B cell (primary cell): ENCODE measurements at regions not wholly inside any gene's neighbourhood (a gene's known extent, or its start where the extent isn't known, plus 50 kb on each side); places are given as distances from the start of the nearest gene placed in this dataset.

ENCODE experiments used
- ATAC-seq: fragments of 200-7000 bp; cut with Tn5 transposase; one replicate; pipeline ENCODE4 v1.10.0; 2021; ENCODE audit warnings: low read depth, mild to moderate bottlenecking, moderate number of reproducible peaks, moderate library complexity
- CTCF ChIA-PET: fragments of 350-600 bp; sonication (Branson Sonifier 250); formaldehyde crosslinking; loops from one replicate; lab custom pipeline; 2021; ENCODE audit warnings: antibody characterized with exemption, inconsistent platforms; lab: Charles Lee
- POLR2A ChIA-PET: fragments of 350-600 bp; sonication (Branson Sonifier 250); formaldehyde crosslinking; loops from one replicate; lab custom pipeline; 2021; ENCODE audit warnings: antibody characterized with exemption; lab: Charles Lee
- DNase-seq: peaks from one replicate; pipeline ENCODE4 v3.0.0; 2013
- H2AFZ ChIP-seq: 2 replicates; pipeline ENCODE4 v1.6.1; 2012; ENCODE audit warnings: mild to moderate bottlenecking, low read depth, low read length; ENCODE audit not compliant: insufficient read depth, poor library complexity, severe bottlenecking
- H3K27ac ChIP-seq, 2 donors: 1 replicate in 1 of 2; 2 replicates in 1 of 2; pipeline ENCODE4 v1.5.1; 2012 to 2013; ENCODE audit warnings: low read length in 2 of 2, mild to moderate bottlenecking in 2 of 2, moderate library complexity in 1 of 2
- H3K27me3 ChIP-seq, 4 experiments: fragments of 200-600 bp in 1 of 4; sonication (generic) in 1 of 4; replicated peaks in 1 of 4; 1 replicate in 2 of 4; 2 replicates in 2 of 4; pipeline versions ENCODE4 v1.6.1 to v1.7.0; 2013 to 2016; ENCODE audit warnings: low read length in 3 of 4, mild to moderate bottlenecking in 2 of 4, mixed read lengths in 1 of 4, moderate library complexity in 1 of 4; ENCODE audit not compliant: insufficient read depth in 4 of 4, control insufficient read depth in 3 of 4; ENCODE audit errors: control extremely low read depth in 1 of 4
- H3K36me3 ChIP-seq, 2 experiments: replicated peaks in 1 of 2; 1 replicate in 1 of 2; 2 replicates in 1 of 2; pipeline versions ENCODE4 v1.6.1 to v1.7.1; 2013; ENCODE audit warnings: low read length in 1 of 2; ENCODE audit not compliant: insufficient read depth in 2 of 2, control insufficient read depth in 1 of 2; ENCODE audit errors: control extremely low read depth in 1 of 2, extremely low read depth in 1 of 2
- H3K4me1 ChIP-seq, 2 donors: fragments of 200-600 bp in 1 of 2; sonication (generic) in 1 of 2; 1 replicate in 1 of 2; 2 replicates in 1 of 2; pipeline versions ENCODE4 v1.5.1 to v1.6.1; 2013 to 2017; ENCODE audit warnings: low read length in 2 of 2; ENCODE audit not compliant: control insufficient read depth in 2 of 2, insufficient read depth in 2 of 2
- H3K4me2 ChIP-seq: replicated peaks from 2 replicates; pipeline ENCODE3; 2012; ENCODE audit warnings: mild to moderate bottlenecking, low read depth, low read length; ENCODE audit not compliant: poor library complexity, severe bottlenecking
- H3K4me3 ChIP-seq, 5 experiments: fragments of 200-600 bp in 1 of 5; sonication (generic) in 1 of 5; 1 replicate in 3 of 5; 2 replicates in 2 of 5; pipeline versions ENCODE4 v1.5.1 to v1.7.0; 2011 to 2016; ENCODE audit warnings: low read length in 4 of 5, mild to moderate bottlenecking in 4 of 5, low read depth in 2 of 5, control low read depth in 1 of 5, moderate library complexity in 1 of 5; ENCODE audit not compliant: insufficient read depth in 1 of 5; ENCODE audit errors: control extremely low read depth in 1 of 5, extremely low read depth in 1 of 5
- H3K79me2 ChIP-seq: fragments of 200-600 bp; sonication (generic); one replicate; pipeline ENCODE4 v1.6.0; 2016; ENCODE audit warnings: low read length; ENCODE audit not compliant: control insufficient read depth, insufficient read depth
- H3K9ac ChIP-seq: fragments of 200-600 bp; sonication (generic); 2 replicates; pipeline ENCODE4 v1.6.1; 2017; ENCODE audit warnings: mild to moderate bottlenecking, low read length, moderate library complexity
- H3K9me3 ChIP-seq, 3 donors: one replicate each; pipeline versions ENCODE4 v1.6.1 to v1.7.1; 2013; ENCODE audit warnings: low read length in 2 of 3; ENCODE audit not compliant: control insufficient read depth in 2 of 3, insufficient read depth in 1 of 3; ENCODE audit errors: control extremely low read depth in 1 of 3
- H4K20me1 ChIP-seq: 2 replicates; pipeline ENCODE4 v1.6.0; 2012; ENCODE audit warnings: mild to moderate bottlenecking, low read length; ENCODE audit not compliant: insufficient read depth, control insufficient read depth, poor library complexity, severe bottlenecking
- H3K27ac Mint-ChIP-seq: one replicate; pipeline ENCODE4 v1.8.0; 2021; ENCODE audit warnings: mixed read lengths
- H3K27me3 Mint-ChIP-seq: one replicate; pipeline ENCODE4 v1.8.0; 2021; ENCODE audit warnings: mixed read lengths
- H3K4me1 Mint-ChIP-seq: one replicate; pipeline ENCODE4 v1.8.0; 2021; ENCODE audit warnings: mixed read lengths
- H3K4me3 Mint-ChIP-seq: one replicate; pipeline ENCODE4 v1.8.0; 2021; ENCODE audit warnings: mixed read lengths
- H3K9me3 Mint-ChIP-seq: one replicate; pipeline ENCODE4 v1.8.0; 2022; ENCODE audit warnings: mixed read lengths; ENCODE audit not compliant: insufficient read depth
- EZH2 ChIP-seq: IDR thresholded peaks from 2 replicates; pipeline ENCODE4 v1.6.1; 2012; ENCODE audit warnings: borderline replicate concordance, low read depth, mild to moderate bottlenecking, moderate library complexity, low read length; ENCODE audit not compliant: insufficient read depth, poor library complexity, severe bottlenecking
- WGBS: methylation state at CpG from one replicate; pipeline ENCODE4 v1.1.5; 2013; ENCODE audit warnings: missing lambda C conversion rate; ENCODE audit not compliant: insufficient coverage; 5-methylcytosine and 5-hydroxymethylcytosine counted together
- intact Hi-C: fragments of 100-400 bp; cut with micrococcal nuclease; formaldehyde crosslinking; loops from one replicate; pipeline ENCODE4 v1.10.0; 2022
- TF ChIP-seq, protein P1 (sequence below): fragments of 200-600 bp; IDR thresholded peaks from one replicate; pipeline ENCODE4 v1.8.0; 2022; ENCODE audit warnings: antibody characterized with exemption, mild to moderate bottlenecking

DNA sequence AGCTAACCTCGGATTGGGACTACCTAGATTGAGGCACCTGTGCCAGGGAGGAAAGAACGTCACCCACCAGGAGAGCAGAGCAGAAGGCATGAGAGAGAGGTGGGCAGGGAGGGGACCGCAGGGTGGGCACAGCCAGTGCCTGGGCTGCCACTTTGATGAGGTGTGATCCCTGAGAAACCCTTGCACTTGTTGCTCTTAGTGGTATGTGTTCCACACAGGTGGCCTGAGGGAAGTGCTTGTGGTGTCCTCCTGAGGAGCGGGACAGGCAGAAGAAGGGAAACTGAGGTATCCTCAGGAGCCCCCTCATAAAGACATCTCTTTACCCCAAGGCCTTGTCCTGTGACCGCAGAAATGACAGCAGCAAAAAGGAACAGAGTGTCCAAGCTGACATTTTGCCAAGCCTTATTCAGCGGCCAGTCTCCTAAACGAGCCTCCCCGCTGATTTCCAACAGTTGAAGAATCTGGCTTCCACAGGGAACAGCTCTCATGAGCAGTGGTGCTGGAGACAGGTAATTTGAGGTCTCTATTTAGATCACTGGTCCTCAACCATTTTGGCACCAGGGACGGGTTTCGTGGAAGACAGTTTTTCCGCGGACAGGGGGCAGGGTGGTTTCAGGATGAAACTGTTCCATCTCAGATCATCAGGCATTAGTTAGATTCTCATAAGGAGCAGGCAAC, 82.4 kb downstream of the FOXD1 start:
- peaks cover 0 to 3% (median 0%) of the 10 kb centered on the region in 3 donors for H3K9me3 ChIP-seq
- no peak for DNase-seq
- no peaks in the 10 kb centered on the region for H3K9me3 Mint-ChIP-seq
- no peaks in the 10 kb centered on the region for H4K20me1 ChIP-seq
- peaks cover 0 to 7% (median 2%) of the 10 kb centered on the region in 4 experiments for H3K27me3 ChIP-seq
- 86% methylated on average over 12 of the region's 12 CpGs for WGBS
- no peak overlapping the region for H3K27ac Mint-ChIP-seq
- H3K79me2 ChIP-seq = no peaks in the 10 kb centered on the region
- H3K4me2 ChIP-seq = no peak overlapping the region
- ChIA-PET CTCF (no interaction called here), POLR2A (no interaction called here)
- TF ChIP-seq, protein P1, sequence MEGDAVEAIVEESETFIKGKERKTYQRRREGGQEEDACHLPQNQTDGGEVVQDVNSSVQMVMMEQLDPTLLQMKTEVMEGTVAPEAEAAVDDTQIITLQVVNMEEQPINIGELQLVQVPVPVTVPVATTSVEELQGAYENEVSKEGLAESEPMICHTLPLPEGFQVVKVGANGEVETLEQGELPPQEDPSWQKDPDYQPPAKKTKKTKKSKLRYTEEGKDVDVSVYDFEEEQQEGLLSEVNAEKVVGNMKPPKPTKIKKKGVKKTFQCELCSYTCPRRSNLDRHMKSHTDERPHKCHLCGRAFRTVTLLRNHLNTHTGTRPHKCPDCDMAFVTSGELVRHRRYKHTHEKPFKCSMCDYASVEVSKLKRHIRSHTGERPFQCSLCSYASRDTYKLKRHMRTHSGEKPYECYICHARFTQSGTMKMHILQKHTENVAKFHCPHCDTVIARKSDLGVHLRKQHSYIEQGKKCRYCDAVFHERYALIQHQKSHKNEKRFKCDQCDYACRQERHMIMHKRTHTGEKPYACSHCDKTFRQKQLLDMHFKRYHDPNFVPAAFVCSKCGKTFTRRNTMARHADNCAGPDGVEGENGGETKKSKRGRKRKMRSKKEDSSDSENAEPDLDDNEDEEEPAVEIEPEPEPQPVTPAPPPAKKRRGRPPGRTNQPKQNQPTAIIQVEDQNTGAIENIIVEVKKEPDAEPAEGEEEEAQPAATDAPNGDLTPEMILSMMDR = no peak
- TF ChIP-seq EZH2 = no peak
- peaks cover 26% of the 10 kb centered on the region for H3K27me3 Mint-ChIP-seq
- intact Hi-C loops = no loop called here
- H3K4me3 ChIP-seq = no peak overlapping the region
- H3K27ac ChIP-seq = no peak overlapping the region
- H2AFZ ChIP-seq = no peak overlapping the region
- no peaks in the 10 kb centered on the region for H3K4me1 ChIP-seq
- H3K36me3 ChIP-seq = no peaks in the 10 kb centered on the region
- H3K4me1 Mint-ChIP-seq = no peaks in the 10 kb centered on the region
- H3K9ac ChIP-seq = no peak overlapping the region
- ATAC-seq = no peak
- H3K4me3 Mint-ChIP-seq = no peak overlapping the region

DNA sequence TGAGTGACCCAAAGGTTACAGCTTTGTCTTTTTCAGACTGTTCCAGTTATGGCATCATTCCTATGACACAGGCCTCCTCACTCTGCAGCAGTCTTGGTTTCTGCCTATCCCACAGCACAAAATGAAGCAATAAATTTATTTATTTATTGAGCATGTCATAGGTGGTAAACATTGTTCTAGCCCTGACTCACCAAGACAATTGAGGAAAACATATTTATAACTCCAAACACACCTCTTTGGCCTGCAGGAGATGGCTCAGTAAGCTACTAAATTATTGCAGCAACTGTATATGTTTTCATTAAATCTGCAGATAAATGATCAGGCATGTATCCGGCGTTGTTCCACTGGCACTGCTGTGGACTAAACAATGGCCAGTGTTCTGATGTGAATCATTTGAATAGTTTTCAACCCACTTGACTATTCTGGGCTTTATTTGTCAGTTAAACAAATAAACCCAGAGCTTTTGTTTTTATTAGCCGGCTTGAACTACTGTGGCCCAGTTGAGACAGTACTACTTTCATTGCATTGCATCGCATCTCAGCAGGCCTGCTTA, 83.2 kb downstream of the FOXD1 start:
- H3K36me3 ChIP-seq = no peaks in the 10 kb centered on the region
- 83% methylated on average over 2 of the region's 4 CpGs for WGBS
- H3K4me3 ChIP-seq = no peak overlapping the region
- H3K4me3 Mint-ChIP-seq = no peak overlapping the region
- ATAC-seq (no peak), DNase-seq (no peak)
- peaks cover 28% of the 10 kb centered on the region for H3K27me3 Mint-ChIP-seq
- peaks cover 2% of the 10 kb centered on the region for H3K9me3 Mint-ChIP-seq
- no peak overlapping the region for H3K27ac ChIP-seq
- no peaks in the 10 kb centered on the region for H3K4me1 Mint-ChIP-seq
- no peak overlapping the region for H3K27ac Mint-ChIP-seq
- H4K20me1 ChIP-seq = no peaks in the 10 kb centered on the region
- POLR2A ChIA-PET = no interaction called here
- CTCF ChIA-PET = no interaction called here
- peaks cover 0 to 4% (median 0%) of the 10 kb centered on the region in 3 donors for H3K9me3 ChIP-seq
- H3K4me2 ChIP-seq = no peak overlapping the region
- H3K9ac ChIP-seq = no peak overlapping the region
- intact Hi-C loops = no loop called here
- TF ChIP-seq, protein P1 = no peak
- TF ChIP-seq EZH2 = no peak
- H2AFZ ChIP-seq = no peak overlapping the region
- no peaks in the 10 kb centered on the region for H3K4me1 ChIP-seq
- peaks cover 0 to 7% (median 2%) of the 10 kb centered on the region in 4 experiments for H3K27me3 ChIP-seq
- no peaks in the 10 kb centered on the region for H3K79me2 ChIP-seq
